ENCODE measurements at regions not wholly inside any gene's neighbourhood (a gene's known extent, or its start where the extent isn't known, plus 50 kb on each side); places are given as distances from the start of the nearest gene placed in this dataset.

DNA sequence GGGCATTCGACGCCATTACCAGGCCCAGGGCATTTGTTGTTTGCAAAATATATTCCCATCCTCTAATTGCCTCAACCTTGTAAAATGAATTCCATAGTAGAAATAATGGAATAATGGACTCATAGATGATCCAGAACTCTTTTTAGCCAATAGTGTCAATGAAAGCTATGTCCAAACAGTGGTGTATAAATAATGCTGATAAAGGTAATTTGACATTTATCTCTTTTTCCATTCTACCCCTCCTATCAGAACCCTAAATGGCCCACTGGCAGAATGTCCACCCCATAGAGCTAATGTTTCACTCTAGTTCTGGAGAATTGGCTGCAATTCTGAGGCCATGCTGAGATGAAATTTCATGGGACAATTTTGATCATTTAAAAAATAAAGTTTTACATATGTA is 76.4 kb upstream of the DLX6 start:
- no peak for DNase-seq
- ChIA-PET CTCF (no interaction called here), POLR2A (no interaction called here)
- no peaks in the 10 kb centered on the region for H3K27me3 ChIP-seq (replicated peaks; ENCODE audit: control insufficient read depth, insufficient read depth, low read length)
- no peaks in the 10 kb centered on the region for H3K9me3 ChIP-seq
- no TSS peak for BruUV-seq (replicated peaks)
- no peaks in the 10 kb centered on the region for H3K4me1 ChIP-seq
- no peaks in the 10 kb centered on the region for H3K4me1 Mint-ChIP-seq (ENCODE audit: low read depth, unreplicated experiment)
- TF ChIP-seq, protein P1, sequence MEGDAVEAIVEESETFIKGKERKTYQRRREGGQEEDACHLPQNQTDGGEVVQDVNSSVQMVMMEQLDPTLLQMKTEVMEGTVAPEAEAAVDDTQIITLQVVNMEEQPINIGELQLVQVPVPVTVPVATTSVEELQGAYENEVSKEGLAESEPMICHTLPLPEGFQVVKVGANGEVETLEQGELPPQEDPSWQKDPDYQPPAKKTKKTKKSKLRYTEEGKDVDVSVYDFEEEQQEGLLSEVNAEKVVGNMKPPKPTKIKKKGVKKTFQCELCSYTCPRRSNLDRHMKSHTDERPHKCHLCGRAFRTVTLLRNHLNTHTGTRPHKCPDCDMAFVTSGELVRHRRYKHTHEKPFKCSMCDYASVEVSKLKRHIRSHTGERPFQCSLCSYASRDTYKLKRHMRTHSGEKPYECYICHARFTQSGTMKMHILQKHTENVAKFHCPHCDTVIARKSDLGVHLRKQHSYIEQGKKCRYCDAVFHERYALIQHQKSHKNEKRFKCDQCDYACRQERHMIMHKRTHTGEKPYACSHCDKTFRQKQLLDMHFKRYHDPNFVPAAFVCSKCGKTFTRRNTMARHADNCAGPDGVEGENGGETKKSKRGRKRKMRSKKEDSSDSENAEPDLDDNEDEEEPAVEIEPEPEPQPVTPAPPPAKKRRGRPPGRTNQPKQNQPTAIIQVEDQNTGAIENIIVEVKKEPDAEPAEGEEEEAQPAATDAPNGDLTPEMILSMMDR (IDR thresholded peaks at IDR 0.05; ENCODE audit: insufficient read depth in 1 of 2, low read depth in 1 of 2, low read length in 1 of 2, severe bottlenecking in 1 of 2, unreplicated experiment in 1 of 2) = no peak
- H3K4me3 ChIP-seq (ENCODE audit: low read depth, low read length) = no peak overlapping the region
- H3K36me3 ChIP-seq (ENCODE audit: control insufficient read depth, insufficient read depth, low read length) = no peaks in the 10 kb centered on the region
- H3K36me3 Mint-ChIP-seq (ENCODE audit: insufficient read depth, unreplicated experiment) = no peaks in the 10 kb centered on the region
- no peaks in the 10 kb centered on the region for H3K9me3 Mint-ChIP-seq (ENCODE audit: unreplicated experiment)
- H3K27me3 Mint-ChIP-seq (ENCODE audit: insufficient read depth, unreplicated experiment) = peaks cover 8% of the 10 kb centered on the region
- H3K27ac Mint-ChIP-seq (ENCODE audit: unreplicated experiment) = no peak overlapping the region
- no peak overlapping the region for H3K4me3 Mint-ChIP-seq (ENCODE audit: unreplicated experiment)
- intact Hi-C loops (cut with micrococcal nuclease; ENCODE audit: unreplicated experiment) = no loop called here

DNA sequence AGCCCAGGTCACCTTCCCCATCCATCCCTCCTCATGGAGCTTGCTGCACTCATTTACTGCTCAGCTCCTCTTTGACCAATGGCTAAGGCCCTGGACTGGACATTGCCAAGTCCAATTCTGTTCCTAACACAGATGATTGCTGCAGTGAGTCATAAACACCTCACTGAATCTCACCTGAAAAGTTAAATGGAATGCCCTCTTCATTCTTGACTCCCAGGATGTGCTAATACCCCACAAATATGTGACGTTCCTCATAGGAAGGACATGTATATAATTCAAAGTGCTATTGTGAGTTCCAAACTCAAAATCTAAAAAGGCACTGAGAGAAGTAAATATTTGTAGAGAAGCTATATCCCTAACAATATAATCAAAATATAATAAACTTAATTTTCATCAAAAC is 73.5 kb upstream of the DLX6 start:
- H3K27me3 ChIP-seq (replicated peaks; ENCODE audit: control insufficient read depth, insufficient read depth, low read length) = no peaks in the 10 kb centered on the region
- ChIA-PET POLR2A (no interaction called here), CTCF (no interaction called here)
- intact Hi-C loops (cut with micrococcal nuclease; ENCODE audit: unreplicated experiment) = no loop called here
- H3K36me3 ChIP-seq (ENCODE audit: control insufficient read depth, insufficient read depth, low read length) = no peaks in the 10 kb centered on the region
- DNase-seq = no peak
- no peaks in the 10 kb centered on the region for H3K4me1 ChIP-seq
- Mint-ChIP-seq H3K4me3 (ENCODE audit: unreplicated experiment) (no peak overlapping the region), H3K4me1 (ENCODE audit: low read depth, unreplicated experiment) (no peaks in the 10 kb centered on the region), H3K9me3 (ENCODE audit: unreplicated experiment) (no peaks in the 10 kb centered on the region), H3K27ac (ENCODE audit: unreplicated experiment) (no peak overlapping the region), H3K27me3 (ENCODE audit: insufficient read depth, unreplicated experiment) (peaks cover 13% of the 10 kb centered on the region), H3K36me3 (ENCODE audit: insufficient read depth, unreplicated experiment) (no peaks in the 10 kb centered on the region)
- H3K4me3 ChIP-seq (ENCODE audit: low read depth, low read length) = no peak overlapping the region
- no TSS peak for BruUV-seq (replicated peaks)
- TF ChIP-seq, protein P1 (IDR thresholded peaks at IDR 0.05; ENCODE audit: insufficient read depth in 1 of 2, low read depth in 1 of 2, low read length in 1 of 2, severe bottlenecking in 1 of 2, unreplicated experiment in 1 of 2) = no peak
- no peaks in the 10 kb centered on the region for H3K9me3 ChIP-seq

DNA sequence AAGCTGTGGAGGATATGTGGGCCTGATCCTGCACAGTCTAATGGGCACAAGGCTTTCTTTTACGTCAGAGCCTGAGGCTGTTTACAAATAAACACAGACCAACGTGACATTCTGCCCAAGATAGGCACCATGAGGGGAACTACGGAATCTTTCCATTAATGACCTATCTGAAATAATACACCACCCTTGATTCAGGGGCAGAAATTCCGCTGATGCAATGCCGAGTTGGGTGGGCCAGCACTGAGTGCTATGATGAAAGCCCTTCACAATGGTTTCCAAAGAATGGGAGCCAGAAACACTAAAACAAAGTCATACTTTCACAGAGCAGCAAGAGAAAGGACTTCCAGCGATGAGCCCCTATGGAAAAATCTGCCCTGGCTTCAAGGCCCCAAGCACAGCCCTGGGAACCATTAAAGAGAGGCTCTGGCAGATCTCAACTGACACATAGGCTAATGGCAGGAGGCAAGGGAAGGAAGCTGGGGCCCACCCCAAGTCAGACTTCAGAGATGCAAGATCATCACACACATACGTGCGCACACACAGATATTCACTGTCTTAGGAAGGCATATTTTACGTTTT is 72.2 kb upstream of the DLX6 start:
- BruUV-seq (replicated peaks) = no TSS peak
- H3K4me1 ChIP-seq = no peaks in the 10 kb centered on the region
- Mint-ChIP-seq H3K4me1 (ENCODE audit: low read depth, unreplicated experiment) (no peaks in the 10 kb centered on the region), H3K27me3 (ENCODE audit: insufficient read depth, unreplicated experiment) (peaks cover 13% of the 10 kb centered on the region), H3K9me3 (ENCODE audit: unreplicated experiment) (no peaks in the 10 kb centered on the region), H3K36me3 (ENCODE audit: insufficient read depth, unreplicated experiment) (no peaks in the 10 kb centered on the region), H3K27ac (ENCODE audit: unreplicated experiment) (no peak overlapping the region), H3K4me3 (ENCODE audit: unreplicated experiment) (no peak overlapping the region)
- ChIA-PET CTCF (no interaction called here), POLR2A (no interaction called here)
- no peaks in the 10 kb centered on the region for H3K9me3 ChIP-seq
- no peak overlapping the region for H3K4me3 ChIP-seq (ENCODE audit: low read depth, low read length)
- H3K36me3 ChIP-seq (ENCODE audit: control insufficient read depth, insufficient read depth, low read length) = no peaks in the 10 kb centered on the region
- H3K27me3 ChIP-seq (replicated peaks; ENCODE audit: control insufficient read depth, insufficient read depth, low read length) = no peaks in the 10 kb centered on the region
- DNase-seq = no peak
- TF ChIP-seq, protein P1 (IDR thresholded peaks at IDR 0.05; ENCODE audit: insufficient read depth in 1 of 2, low read depth in 1 of 2, low read length in 1 of 2, severe bottlenecking in 1 of 2, unreplicated experiment in 1 of 2) = no peak
- intact Hi-C loops (cut with micrococcal nuclease; ENCODE audit: unreplicated experiment) = no loop called here
